ENCODE measurements at regions not wholly inside any gene's neighbourhood (a gene's known extent, or its start where the extent isn't known, plus 50 kb on each side); places are given as distances from the start of the nearest gene placed in this dataset.

DNA sequence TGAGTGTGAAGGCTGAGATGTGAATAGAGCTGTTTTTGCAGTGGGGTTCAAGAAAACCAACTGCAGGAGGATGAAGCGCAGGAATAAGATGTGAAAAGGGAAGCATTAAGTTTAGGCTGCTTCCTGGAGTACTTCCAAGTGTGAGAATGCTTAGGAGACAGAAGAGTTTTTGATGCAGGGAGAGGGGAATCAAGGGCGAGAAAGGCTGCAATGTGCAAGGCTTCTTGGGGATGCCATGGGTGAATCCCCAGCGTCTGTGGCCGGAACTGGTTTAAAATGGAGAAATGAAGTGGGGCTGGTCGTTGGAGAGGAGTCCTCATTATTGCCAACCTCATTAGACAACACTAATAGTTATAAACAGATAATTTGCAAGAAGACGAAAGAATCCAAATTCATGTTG lies 764.9 kb downstream of the LIG4 start:
- no peak for TF ChIP-seq POLR2A (IDR thresholded peaks at IDR 0.05; ENCODE audit: low read depth)
- TF ChIP-seq, protein P1, sequence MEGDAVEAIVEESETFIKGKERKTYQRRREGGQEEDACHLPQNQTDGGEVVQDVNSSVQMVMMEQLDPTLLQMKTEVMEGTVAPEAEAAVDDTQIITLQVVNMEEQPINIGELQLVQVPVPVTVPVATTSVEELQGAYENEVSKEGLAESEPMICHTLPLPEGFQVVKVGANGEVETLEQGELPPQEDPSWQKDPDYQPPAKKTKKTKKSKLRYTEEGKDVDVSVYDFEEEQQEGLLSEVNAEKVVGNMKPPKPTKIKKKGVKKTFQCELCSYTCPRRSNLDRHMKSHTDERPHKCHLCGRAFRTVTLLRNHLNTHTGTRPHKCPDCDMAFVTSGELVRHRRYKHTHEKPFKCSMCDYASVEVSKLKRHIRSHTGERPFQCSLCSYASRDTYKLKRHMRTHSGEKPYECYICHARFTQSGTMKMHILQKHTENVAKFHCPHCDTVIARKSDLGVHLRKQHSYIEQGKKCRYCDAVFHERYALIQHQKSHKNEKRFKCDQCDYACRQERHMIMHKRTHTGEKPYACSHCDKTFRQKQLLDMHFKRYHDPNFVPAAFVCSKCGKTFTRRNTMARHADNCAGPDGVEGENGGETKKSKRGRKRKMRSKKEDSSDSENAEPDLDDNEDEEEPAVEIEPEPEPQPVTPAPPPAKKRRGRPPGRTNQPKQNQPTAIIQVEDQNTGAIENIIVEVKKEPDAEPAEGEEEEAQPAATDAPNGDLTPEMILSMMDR (IDR thresholded peaks at IDR 0.05) = no peak
- no peak for TF ChIP-seq POLR2AphosphoS5 (IDR thresholded peaks at IDR 0.05)
- TF ChIP-seq EP300 (IDR thresholded peaks at IDR 0.05) = no peak
